HG03520 (cell line): ENCODE measurements at regions not wholly inside any gene's neighbourhood (a gene's known extent, or its start where the extent isn't known, plus 50 kb on each side); places are given as distances from the start of the nearest gene placed in this dataset.
A peak's percentile ranks its signal among the peaks of the same experiment; 100 is the strongest.
"Not testable (repeated sequence)": the region's sequence is repeated elsewhere in the genome, so short reads cannot be mapped to it uniquely, and the experiment has no call there.

Experiments used
- ATAC-seq: cut with Tn5 transposase; IDR thresholded peaks from one replicate; pipeline ENCODE4 v1.9.1; 2021; ENCODE audit warnings: mild to moderate bottlenecking, moderate library complexity; ENCODE audit not compliant: unreplicated experiment

DNA sequence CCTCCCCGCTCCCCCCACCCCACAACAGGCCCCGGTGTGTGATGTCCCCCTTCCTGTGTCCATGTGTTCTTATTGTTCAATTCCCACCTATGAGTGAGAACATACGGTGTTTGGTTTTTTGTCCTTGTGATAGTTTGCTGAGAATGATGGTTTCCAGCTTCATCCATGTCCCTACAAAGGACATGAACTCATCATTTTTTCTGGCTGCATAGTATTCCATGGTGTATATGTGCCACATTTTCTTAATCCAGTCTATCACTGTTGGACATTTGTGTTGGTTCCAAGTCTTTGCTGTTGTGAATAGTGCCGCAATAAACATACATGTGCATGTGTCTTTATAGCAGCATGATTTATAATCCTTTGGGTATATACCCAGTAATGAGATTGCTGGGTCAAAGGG, 104.3 kb downstream of the MTPN start:
- not testable (repeated sequence) for ATAC-seq

DNA sequence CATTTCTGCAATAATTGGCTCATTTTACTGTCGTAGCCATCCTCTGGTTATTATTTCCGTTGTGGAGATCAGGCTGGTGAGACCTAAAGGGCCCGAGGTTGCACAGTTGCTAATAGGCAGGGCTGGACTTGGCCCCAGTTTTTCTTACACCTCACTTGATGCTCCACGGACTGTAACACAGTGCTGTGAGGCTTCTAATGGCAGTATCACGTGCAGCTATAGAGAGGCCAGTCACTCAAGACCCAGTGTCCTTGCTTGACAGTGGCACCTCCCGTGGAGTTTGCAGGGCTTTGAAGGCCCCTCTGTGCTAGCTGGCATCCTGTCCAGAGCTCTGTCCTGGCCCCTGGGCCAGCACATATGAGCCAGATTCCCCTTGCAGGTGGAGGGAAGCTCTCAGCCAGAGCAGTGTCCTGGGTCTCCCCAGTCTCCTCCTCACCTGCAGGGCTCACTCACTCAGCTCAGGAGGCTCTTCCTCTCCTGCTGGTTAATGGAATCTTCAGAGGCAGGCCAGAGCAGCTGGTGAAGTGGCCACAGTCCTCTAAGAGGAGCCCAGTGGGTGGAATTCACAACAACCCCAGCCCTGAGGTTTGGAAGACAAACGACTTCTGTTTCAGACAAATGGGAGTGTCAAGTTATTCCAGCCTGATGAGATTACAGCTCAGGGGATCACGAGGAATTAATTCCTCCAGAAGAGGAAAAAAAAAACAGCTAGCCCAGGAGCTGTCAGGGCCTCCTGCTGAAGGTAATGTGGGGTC, 114.2 kb upstream of the FAM180A start:
- no peak for ATAC-seq

DNA sequence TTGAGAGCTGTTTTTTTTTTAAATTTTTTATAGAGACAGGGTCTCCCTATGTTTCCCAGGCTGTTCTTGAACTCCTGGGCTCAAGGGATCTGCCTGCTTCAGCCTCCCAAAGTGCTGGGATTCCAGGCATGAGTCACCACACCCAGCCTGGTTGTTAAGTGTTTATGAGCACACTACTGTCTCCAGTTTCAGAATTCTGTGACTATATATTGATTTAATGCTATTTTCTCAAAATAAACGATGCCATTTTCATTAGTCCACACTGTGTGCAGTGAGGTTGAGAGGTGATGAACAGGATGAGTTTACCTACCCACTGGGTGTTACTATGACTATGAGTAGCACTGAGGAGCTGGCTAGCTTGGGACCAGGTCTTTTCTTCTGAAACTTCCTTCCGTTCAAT, 110.9 kb upstream of the FAM180A start:
- ATAC-seq, result no peak

DNA sequence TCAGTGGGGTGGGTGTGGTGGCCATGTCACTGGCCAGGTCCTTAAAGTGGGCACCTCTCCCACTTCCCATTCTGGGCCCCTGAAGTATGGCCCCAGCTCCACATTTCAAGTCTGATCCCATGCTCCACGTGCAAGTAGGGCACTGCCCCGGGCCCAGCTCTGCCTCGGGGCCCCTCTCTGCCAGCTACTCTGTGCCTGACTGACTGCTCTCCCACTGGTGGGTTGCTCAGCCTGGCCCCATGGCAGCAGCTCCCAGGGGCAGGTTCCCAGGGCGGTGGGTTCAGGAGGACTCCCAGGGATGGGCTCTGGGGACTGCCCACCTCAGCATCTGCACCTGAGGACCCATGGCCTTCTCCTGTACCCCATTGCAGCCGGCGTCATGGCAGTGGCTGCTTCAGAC, 110.2 kb upstream of the FAM180A start:
- ATAC-seq, result no peak

DNA sequence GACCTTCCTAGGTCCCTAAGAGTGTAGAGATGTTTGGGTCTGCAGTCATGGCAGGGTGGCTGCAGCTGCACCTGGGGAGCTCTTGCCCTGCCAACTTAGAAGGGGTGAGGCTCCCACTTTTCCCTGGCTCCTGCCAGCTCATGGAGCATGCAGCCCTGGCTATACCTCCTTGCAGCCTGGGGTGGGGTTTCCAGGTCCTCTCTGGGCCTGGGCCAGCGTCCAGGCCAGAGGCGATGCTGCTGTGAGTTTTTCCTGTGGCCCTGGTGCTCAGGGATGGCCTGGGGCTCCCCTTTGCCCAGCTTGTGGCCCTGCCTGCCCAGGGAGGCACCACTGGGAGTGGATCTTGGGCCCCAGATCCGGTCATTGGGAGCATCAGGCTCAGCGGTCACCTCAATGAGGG, 109.8 kb upstream of the FAM180A start:
- no peak for ATAC-seq

DNA sequence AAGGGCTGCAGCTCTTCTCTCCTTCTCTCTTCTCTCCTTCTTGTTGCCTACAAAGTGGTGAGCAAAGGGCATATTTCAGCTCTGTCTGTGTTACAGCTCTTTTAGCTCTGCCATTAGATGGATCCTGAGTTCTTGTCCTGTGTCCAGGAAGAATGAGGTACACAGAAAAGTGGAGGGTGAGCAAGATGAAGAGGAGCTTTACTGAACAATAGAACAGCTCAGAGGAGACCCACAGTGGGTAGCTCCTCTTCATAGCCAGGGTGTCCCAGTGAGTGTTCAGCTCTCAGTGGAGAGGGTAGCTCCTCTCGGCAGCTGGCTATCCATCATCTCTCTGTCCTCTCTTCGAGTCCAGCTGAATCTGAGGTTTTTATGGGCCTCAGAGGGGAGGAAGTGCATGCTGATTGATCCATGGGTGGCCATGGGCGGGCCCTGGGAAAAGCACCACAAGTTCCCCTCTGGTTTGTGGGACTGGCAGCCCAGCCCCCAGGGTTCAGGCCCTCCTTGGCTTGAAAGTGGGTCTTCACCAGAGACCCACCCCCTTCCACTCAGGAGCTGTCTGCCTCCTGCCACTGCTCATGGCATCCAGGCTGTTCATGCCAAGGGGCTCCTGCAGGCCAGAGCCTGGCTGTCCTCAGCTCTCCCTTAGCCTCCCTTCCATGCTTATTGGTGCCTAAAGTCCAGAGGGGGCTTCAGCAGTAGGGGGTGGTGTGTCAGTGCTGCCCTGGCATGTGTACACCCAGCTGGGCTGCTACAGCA, 109.1 kb upstream of the FAM180A start:
- ATAC-seq, result no peak

DNA sequence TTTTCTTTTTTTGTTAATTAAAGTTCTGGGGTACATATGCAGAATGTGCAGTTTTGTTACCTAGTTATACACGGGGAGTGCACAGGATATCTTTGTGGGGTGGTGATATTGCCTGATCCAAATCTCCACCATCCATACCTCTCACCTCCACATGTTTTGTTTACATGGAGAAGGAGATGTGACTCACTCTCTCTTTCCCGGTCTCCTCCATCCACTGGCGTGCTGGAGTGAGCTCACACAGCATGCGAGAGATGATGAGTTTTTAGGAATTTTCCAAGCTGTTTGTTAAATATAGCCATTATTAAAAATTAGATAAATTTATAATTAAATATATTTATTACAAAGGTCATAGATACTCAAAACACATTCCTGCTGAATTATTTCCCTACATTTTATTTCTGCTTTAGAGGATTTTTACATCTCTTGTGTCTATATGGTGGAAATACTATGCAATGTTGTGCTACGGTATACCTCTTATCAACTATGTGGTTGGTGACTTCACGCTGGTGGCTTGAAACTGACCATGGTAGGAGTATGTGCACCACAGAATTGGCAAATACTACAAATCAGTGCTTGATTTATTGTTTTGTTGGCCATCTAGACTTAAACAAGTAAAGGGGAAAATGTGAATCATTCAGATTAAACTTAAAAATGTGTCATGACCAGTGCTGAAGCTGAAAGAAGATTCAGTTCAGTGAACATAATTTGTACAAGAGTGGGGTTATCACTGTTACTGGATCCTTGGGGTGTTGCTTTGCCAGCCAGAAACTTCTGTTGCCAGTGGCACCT, 107.9 kb upstream of the FAM180A start:
- no peak for ATAC-seq

DNA sequence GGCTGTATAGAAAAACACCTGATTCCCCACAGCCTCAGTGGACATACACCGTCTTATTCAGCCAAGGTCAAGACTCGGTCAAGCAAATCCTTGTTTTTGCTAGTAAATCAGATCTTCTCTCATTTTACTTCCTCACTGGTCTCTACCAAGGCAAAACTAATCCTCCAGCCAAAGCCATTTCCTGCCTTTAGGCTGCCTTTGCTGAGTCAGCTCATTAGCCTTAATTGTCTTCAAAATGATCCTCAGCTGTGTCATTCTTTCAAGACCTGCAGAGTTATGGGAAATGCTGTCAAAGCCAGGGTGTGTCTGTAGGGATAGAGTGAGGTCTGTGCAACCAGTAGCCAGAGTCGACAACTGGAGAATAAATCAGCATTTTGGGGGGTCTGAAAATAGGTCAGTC, 107.2 kb upstream of the FAM180A start:
- no peak for ATAC-seq

DNA sequence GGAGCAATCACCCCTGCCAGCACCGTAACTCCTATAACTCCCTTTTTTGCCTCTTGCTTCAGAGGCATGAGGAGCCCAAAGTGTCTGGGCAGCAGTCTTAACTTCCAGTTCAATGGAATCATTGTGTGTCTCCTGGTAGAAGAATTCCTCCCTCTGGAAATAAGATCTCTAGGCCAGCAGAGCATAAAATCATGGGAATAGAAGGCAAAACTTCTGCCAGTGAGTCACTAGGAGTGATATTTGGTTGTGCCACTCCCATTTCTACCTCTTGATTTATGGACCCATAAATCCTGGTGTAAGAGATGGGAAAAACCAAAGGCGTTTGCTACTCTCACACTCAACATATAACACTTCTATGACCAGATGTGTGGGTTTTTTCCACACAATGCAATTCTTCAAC, 104.9 kb upstream of the FAM180A start:
- no peak for ATAC-seq

DNA sequence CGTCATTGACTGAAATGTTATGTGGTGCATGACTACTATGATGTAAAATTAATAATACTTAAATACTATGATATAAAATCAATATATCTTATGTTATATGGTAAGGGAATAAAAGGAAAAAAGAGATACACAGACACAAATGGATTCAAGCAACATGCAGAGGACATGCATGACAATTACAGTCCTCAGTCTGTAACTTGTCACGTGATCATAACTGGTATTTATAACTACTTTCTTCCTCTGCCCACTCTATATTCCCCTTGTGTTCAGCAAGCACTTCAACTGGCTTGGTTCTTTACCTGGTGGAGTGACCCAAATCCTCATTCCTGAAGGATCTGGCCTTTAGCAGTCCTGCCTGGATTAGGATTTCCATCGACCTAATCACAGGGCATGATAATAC, 104.4 kb upstream of the FAM180A start:
- no peak for ATAC-seq

DNA sequence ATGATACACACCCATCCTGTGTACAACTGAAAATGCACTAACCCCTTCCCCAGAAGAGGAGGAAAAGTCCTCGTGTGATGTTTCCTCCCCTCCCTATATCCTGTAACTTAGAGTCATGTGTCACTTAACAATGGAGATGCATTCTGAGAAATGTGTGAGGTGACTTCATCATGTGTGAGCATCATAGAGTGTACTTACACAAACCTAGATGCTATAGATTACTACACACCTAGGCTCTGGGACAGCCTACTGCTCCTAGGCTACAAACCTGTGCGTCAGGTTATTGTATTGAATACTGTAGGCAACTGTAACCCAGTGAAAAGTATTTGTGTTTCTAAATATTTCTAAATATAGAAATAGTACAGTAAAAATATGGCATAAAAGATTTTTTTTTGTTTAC, 98.6 kb upstream of the FAM180A start:
- no peak for ATAC-seq

DNA sequence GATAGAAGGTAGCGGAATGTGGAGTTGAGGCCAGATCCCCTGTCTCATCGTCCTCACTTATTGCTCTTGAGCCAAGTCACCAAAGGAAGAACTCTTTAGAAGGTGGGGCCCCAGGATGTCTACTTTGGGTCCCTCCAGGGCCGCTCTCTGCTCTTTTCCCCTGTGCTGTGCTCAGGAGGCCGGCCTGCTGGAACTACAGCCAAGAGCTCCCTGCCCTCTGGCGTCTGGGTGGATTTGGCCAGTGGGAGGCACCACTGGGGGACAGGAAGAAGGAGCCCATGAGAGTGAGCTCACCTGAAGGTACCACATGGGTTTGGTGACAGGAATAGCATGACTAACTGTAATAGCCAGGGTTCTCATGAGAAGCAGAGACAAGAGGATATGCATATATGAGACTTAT, 97.7 kb upstream of the FAM180A start:
- no peak for ATAC-seq

DNA sequence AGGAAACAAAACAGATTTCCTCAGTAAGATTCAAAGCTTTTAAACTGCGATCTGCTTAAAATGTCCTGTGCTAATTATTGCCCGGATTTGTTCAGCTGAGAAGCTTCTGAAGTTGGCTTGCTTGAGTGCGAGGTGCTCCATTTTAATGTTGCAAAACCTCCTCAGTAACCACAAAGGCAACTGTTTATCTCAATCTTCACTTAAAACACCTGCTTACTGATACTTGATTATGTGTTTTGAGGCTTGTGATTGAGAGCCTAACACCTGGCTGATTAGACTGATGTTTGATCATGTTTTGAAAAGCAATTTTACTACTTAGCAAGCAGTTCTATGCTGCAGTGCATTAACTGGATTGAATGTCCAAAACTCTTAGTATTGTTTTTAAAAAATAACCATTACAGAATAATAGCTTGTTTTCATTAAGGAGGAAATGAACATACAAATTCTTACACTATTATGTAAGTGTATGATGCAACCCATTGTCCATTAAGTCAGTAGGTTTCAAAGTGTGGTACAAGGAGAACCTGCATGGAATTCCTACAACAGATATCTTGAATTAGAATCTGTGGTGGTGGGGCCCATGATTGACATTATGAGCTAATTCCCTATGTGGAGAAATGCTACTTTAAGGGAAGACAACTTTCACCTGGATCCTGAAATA, 96.9 kb upstream of the FAM180A start:
- no peak for ATAC-seq

DNA sequence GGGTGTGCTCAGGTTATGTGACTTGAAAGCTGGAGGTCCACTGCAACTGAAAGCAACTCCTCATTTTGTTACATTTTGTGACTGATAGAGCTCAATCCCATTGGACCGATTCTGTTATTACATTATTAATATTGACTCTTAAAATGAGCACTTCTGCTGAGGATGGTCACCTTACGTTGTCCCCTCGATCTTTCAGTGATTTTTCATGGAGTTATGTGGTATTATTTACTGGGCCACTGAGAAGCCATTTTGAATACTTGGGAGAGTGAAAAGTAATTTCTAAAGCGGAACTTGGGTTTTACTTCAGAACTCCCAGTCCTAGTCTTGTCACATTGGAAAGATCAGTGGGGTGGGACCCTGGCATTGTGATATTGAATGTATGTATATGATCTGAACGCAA, 96.3 kb upstream of the FAM180A start:
- ATAC-seq, result no peak

DNA sequence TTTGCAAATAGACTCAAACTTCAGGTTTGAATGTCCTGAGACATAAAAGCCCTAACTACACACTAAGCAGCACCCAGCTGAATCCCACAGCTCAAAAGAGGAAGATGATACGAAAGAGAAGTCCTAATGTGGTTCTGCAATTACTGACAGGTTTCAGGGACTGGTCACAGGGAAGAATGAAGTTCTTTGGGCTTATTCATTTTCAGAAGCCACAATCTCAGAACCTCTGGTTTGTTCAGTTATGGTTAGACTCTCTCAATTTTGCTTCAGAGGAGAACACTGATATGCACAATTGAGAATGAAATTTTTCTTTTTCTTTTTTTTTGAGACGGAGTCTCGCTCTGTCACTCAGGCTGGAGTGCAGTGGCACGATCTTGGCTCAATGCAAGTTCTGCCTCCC, 94.6 kb upstream of the FAM180A start:
- peak; percentile 87 for ATAC-seq

DNA sequence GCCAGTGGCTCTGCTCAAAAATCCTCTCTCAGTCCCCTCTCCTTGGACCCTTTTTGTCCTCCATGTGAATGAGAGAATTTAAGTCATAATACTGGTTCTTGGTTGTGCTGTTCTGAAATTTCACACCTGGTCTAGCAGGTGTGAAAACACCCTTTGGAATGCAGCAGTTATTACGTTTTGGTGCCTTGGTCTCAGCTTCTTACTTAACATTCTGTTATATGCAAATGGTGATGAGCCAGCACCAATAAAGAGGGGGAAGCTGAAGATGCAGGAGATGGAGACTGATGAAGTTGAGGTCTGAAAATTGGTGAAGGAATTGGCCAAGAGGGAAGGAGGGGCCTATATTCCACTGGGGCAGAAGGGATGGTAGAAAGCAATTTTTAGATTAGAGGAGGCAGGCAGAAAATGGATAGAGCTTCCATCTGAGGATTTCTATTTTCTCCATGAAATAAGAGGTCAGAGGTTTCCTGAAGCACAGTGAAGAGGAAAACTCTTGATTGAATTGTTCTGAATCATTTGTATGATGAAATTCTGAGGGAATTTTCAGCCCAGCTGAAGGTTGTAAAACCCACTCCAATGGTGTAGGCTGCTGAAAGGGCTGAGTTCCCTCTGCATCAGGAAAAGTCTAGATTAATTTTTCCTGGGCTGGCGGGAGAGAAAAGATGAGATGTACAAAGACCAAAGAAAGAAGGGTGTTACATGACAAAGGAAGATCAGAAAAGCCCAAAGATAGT, 94.0 kb upstream of the FAM180A start:
- ATAC-seq, result no peak

DNA sequence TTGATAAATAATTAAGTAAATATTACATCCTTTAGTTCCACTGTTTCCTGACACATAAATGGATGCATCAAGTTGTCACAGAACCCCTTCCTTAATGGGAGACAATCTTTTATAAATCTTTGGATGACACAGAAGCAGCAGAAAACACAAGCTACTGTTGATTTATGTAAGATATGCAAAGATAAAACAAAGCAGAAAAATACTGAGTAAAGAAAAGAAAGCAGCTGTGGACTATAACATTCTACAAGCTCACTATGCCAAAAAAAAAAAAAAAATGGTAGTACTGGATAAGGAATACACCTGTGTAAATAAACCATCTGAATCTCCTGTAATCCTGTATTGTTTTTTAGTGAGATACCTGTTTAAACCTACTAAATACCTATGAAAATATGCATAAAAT, 92.0 kb upstream of the FAM180A start:
- no peak for ATAC-seq

DNA sequence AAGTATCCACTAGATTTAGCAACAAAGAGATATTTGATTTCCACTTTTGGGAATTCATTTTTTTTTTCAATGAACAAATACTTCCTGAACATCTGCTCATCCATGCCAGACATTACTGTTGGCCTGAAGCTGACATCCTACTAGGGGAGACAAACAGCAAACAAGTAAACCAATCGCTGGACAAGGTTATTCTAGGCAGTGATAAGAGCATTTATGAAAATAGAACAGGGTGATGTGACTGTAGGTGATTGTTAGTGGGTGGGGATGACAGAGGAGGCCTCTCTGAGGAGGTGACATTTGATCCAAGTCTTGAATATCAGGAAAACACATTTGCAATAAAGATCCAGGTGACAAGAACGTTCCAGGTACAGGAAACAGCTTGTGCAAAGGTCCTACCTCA, 89.1 kb upstream of the FAM180A start:
- no peak for ATAC-seq

DNA sequence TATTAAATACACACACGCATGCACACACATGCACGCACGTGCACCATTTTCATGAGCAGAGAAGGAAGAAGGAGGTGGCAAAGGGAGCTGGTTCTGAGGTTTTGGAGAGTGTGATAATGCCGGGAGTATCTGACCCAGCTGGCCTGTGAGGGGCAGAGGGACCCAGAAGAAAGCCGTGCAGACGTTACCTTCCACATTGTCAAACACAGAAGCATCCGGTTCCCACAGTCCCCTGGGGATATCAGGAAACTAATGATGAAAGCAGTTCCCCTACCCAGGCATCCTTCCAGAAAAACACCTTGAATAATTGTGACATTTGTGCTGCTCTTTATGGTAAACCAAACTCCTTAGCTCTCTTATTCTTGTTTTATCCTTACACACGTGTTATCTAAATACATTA, 85.7 kb upstream of the FAM180A start:
- ATAC-seq, result no peak

DNA sequence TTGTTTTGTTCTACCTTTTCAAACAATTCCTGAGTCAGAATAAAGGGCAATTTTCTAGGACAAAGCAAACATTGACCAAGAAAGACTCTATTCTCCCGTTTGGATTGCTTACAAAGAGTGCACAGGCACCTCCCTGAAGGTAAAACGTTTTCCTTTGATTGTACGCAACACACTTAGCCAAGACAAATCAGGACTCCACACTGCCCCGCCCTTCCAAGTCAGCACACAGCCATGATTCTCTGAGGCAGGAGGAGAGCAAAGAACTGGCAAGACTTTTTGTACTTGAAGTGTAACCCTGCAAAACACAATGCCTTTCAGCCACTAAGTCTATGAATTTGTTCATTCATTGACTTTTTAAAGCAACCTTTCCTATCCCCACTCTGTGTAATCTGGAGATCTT, 85.0 kb upstream of the FAM180A start:
- no peak for ATAC-seq
